DMS114 treated with DMSO at 0.1 percent for 48 hours (cell line): ENCODE measurements at regions not wholly inside any gene's neighbourhood (a gene's known extent, or its start where the extent isn't known, plus 50 kb on each side); places are given as distances from the start of the nearest gene placed in this dataset.

Source experiments
- DNase-seq: peaks from one replicate; lab custom pipeline; 2025; ENCODE audit not compliant: unreplicated experiment; lab: John Stamatoyannopoulos, UW

- no peak for DNase-seq
Observed at GRCh38 chr7:10104292-10104691, 869.4 kb upstream of the PHF14 start.

- no peak for DNase-seq
Observed at GRCh38 chr7:10106609-10107008, 867.1 kb upstream of the PHF14 start.

GRCh38 chr7:10116511-10116910 is 857.2 kb upstream of the PHF14 start:
- DNase-seq, result no peak

- no peak for DNase-seq
Observed at GRCh38 chr7:10117815-10118214, 855.9 kb upstream of the PHF14 start.

- no peak for DNase-seq
Observed at GRCh38 chr7:10120936-10121335, 852.7 kb upstream of the PHF14 start.

DNA sequence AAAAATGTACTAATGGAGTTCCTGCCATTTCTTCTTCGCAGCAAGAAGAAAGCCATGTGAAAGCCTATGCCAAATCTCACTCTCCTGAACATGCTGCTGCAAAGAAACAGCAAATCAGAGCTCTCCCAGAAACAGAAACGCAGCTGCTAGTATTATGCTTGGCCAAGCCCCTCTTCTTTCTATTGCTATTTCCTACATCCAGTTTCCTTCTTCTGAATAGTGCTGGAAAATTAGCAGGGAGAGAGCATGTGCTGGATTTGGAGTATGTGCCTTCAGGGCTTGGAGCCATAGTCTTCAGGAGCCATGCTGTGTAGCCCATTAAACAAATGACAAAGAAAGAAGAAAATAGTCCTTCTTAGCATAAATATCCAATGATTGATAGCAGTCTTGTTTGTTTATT is 852.0 kb upstream of the PHF14 start:
- no peak for DNase-seq

GRCh38 chr7:10122551-10123100 is 851.0 kb upstream of the PHF14 start:
- DNase-seq, result no peak

DNA sequence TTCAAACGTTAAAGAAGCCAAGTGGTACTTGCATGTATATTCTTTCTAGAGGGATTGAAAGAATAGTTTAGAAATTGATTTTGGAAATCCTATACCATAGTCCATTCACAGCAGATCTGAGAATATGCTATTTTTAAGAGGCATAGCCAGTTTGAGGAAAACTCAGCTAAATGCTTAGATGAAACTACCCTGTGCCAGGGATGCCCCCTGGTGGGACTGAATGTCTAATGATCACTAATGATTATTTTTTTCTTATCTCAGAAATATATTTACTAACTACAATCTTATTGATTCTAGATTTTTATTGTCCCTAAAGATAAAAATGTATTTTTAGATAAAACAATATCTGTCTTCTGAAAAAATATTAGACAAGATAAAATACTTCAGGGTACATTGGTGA is 844.9 kb upstream of the PHF14 start:
- no peak for DNase-seq

- no peak for DNase-seq
Observed at GRCh38 chr7:10138087-10138854, 835.4 kb upstream of the PHF14 start.

DNA sequence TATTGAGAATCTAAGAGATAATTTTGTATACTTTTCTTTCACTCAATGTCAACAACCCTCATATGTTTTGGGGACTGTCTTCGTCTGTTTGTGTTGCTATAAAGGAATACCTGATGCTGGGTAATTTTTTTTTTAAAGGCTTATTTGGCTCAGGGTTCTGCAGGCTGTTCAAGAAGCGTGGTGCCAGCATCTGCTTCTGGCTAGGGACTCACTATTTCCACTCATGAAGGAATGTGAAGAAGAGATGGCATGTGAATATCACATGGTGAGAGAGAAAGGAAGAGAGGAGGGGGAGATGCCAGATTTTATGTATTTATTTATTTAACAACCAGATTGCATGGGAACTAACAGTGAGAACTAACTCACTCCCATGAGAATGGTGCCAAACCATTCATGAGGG is 827.4 kb upstream of the PHF14 start:
- DNase-seq, result no peak

DNA sequence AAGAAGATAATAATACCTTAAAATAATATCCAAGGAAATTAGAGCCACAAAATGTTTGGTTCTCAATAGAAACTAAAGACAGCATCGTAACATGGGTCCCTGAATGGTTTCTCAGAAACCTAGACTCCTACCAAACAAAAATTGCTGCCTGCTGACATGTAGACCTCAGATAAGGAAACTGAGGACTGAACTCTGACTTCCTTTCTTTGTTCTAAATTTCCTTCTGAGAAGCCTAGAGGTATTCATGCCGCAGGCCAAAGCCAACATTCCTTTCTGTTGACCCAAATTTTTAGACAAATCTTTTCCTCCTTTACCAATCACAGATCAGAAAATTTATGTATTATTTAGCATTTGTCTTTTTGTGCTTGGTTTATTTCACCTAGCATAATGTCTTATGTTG is 816.7 kb upstream of the PHF14 start:
- no peak for DNase-seq

DNA sequence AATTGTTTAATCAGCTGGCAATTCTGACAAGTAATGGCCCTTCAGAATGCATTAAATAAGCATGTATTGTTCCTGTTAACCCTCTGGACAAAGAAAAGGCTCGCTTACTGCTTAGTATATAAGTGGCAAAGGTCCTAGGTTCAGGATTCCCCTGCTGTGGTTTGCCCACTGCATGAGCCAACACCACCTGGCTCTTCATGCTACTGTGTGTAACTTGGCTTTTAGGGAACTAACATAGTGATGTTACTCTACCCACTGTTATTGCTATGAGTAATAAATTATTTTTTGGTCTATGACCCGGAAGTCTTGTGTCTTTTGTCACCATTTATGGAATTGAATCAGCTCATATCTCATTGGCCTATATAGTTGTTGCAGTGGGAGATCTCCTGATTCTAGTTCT is 791.7 kb upstream of the PHF14 start:
- DNase-seq, result no peak

DNA sequence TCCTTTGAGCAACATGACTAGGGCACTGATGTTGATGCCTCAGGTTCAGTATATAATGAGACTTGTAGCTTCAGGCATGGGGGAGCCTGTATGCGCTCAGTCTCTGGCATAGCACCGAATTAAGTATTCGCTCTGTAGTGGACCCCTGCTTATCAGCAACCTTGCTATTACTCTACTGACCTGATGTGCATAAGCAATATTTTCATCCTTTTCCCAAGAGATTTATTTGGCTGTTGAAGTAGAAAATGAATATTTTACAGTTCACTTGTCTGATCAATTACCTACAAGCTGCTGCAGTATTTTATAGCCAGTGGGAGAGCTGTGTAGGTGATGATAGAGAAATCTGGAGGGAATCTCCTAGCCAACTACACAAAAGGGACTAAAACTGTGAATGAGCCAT is 781.6 kb upstream of the PHF14 start:
- no peak for DNase-seq

GRCh38 chr7:10205696-10206095 is 768.0 kb upstream of the PHF14 start:
- DNase-seq, result no peak

DNA sequence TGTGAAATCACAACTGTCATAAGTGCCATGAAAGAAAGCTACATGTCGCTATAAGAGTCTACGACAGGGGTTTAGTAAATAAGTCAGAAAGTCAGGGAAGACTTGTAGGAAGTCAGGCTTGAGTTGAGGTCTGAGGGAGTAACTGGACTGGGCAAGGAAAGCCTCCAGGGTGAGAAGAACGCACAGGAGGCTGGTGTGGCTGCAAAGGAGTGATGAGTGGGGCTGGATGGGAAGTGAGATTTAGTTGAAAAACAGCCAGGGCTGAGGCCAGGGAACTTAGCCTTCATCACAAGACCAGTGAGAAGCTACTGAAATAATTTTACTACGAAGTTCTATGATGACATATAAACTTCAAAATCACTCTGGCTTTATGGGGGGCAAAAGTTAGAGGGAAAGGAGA is 763.7 kb upstream of the PHF14 start:
- no peak for DNase-seq

DNA sequence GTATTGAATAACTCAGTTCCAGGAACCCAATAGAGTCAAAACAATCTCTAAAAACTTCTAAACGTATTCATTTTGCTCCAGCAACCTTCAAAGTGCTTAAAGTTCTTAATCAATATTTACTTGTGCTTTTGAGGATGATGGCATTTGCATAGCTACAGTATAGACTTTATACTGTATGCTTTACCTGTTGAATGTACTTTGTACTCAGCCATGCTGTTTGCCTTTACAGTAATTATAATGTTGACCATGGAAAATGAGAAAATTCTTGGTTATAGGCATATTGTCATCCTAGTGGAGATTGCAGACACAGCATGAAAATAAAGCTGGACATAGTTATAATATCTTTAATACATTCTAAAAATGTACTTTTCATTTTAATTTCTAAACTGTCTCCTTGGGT is 762.7 kb upstream of the PHF14 start:
- DNase-seq, result no peak

GRCh38 chr7:10211861-10212260 is 761.8 kb upstream of the PHF14 start:
- DNase-seq, result no peak

DNA sequence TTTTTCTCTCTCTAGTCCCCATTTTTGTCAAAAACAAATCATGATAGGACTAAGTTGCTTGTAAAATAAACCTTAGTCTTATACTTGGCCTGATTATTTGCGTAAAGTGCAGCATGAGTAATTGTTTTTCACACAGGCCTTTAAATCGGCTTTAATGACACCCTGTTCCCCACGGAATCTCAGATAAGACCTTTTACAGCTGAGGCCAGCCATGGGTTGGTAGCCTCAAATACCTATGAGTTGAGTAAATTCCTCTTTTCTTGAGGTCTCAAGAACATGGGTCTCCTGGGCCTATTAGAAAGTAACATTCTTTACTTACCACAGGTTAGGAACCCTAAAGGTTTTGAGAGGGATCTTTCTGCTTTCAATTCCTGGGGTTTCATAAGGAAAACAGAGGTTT is 761.0 kb upstream of the PHF14 start:
- no peak for DNase-seq

- DNase-seq, result no peak
Observed at GRCh38 chr7:10216462-10216861, 757.2 kb upstream of the PHF14 start.

- DNase-seq, result no peak
Observed at GRCh38 chr7:10221084-10221483, 752.6 kb upstream of the PHF14 start.

DNA sequence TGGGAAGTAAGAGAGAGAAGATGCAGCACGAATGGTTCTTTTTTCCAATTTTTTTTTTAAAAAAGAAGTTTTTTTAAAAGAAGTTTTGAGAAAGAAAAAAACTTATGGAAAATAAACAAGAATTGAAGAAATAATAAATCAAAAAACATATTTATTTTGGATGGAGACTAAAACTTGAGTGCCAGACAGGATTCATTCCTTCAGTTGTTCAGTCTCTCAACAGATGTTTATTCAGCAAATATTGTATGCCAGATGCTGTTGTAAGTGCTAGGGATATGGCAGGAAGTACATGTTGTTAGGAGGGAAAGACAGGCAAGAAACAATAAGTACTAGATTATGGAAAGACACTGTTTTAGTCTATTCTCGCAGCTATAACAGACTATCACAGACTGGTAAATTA is 750.7 kb upstream of the PHF14 start:
- no peak for DNase-seq

DNA sequence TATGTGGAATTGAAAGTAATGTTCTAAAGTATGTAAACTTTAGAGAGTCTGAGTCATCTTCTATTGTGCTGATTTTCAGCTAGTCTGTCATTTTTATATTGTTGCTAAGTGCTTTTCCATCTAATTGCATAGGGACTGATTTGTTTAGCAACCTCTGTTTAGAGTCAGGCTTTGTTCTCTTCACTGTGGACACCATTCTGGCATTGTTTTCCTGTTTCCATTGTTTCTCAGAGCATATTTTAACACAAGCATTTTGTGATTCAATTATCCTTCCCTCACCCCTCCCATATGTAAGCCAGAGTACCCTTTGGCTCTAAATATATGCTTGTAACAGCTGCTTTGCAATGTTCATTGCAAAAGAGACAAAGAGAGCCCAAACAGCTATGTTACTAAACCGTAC is 748.4 kb upstream of the PHF14 start:
- no peak for DNase-seq

DNA sequence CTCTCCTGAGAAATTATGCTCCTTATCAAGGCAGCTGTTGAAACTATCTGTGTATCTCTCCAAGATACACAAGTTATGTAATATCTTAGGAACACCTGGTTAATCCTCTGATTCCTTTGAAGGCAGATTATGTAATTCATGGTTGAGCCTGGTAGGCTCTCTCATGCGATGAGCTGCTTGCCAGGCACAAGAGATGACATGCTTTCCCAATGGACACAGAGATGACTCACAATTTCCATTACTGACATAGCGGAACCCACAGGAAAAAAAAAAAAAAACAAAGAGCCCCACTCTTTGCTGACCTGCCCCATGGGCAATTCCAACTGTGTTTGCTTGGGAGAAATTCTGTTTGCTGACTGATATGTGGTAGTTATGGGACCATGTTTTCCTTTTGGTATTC is 736.4 kb upstream of the PHF14 start:
- no peak for DNase-seq
